ENCODE measurements at regions not wholly inside any gene's neighbourhood (a gene's known extent, or its start where the extent isn't known, plus 50 kb on each side); places are given as distances from the start of the nearest gene placed in this dataset.
"Not testable (repeated sequence)": the region's sequence is repeated elsewhere in the genome, so short reads cannot be mapped to it uniquely, and the experiment has no call there.

GRCh38 chr1:70581661-70582060 lies 170.6 kb downstream of the CTH start:
- Mint-ChIP-seq H3K27ac (no peak overlapping the region), H3K27me3 (no peaks in the 10 kb centered on the region), H3K4me3 (no peak overlapping the region), H3K36me3 (ENCODE audit: low read depth) (no peaks in the 10 kb centered on the region), H3K4me1 (no peaks in the 10 kb centered on the region), H3K9me3 (no peaks in the 10 kb centered on the region)
- ChIA-PET POLR2A (no interaction called here), CTCF (no interaction called here)
- no peak for DNase-seq

GRCh38 chr1:70583522-70583921 lies 172.5 kb downstream of the CTH start:
- Mint-ChIP-seq H3K27me3 (no peaks in the 10 kb centered on the region), H3K4me1 (no peaks in the 10 kb centered on the region), H3K36me3 (ENCODE audit: low read depth) (no peaks in the 10 kb centered on the region), H3K4me3 (no peak overlapping the region), H3K27ac (no peak overlapping the region), H3K9me3 (no peaks in the 10 kb centered on the region)
- CTCF ChIA-PET: no interaction called here
- POLR2A ChIA-PET: no interaction called here
- no peak for DNase-seq

GRCh38 chr1:70586046-70586445 lies 175.0 kb downstream of the CTH start:
- POLR2A ChIA-PET: no interaction called here
- Mint-ChIP-seq H3K36me3 (ENCODE audit: low read depth) (no peaks in the 10 kb centered on the region), H3K4me3 (no peak overlapping the region), H3K4me1 (no peaks in the 10 kb centered on the region), H3K27me3 (no peaks in the 10 kb centered on the region), H3K27ac (no peak overlapping the region), H3K9me3 (no peaks in the 10 kb centered on the region)
- DNase-seq: no peak
- CTCF ChIA-PET: no interaction called here

- Mint-ChIP-seq H3K27ac (no peak overlapping the region), H3K9me3 (no peaks in the 10 kb centered on the region), H3K36me3 (ENCODE audit: low read depth) (no peaks in the 10 kb centered on the region), H3K4me3 (no peak overlapping the region), H3K27me3 (no peaks in the 10 kb centered on the region), H3K4me1 (no peaks in the 10 kb centered on the region)
- ChIA-PET POLR2A (no interaction called here), CTCF (no interaction called here)
- no peak for DNase-seq
These were observed 176.9 kb downstream of the CTH start for GRCh38 chr1:70587872-70588366.

- H3K9me3 Mint-ChIP-seq; H3K27ac Mint-ChIP-seq; CTCF ChIA-PET; H3K27me3 Mint-ChIP-seq; DNase-seq; H3K4me3 Mint-ChIP-seq; POLR2A ChIA-PET; H3K36me3 Mint-ChIP-seq (ENCODE audit: low read depth); H3K4me1 Mint-ChIP-seq: not testable (repeated sequence)
These were observed 182.5 kb downstream of the CTH start for GRCh38 chr1:70593551-70593950.

- no peaks in the 10 kb centered on the region for H3K27me3 Mint-ChIP-seq
- H3K36me3 Mint-ChIP-seq (ENCODE audit: low read depth): no peaks in the 10 kb centered on the region
- H3K4me3 Mint-ChIP-seq: no peak overlapping the region
- ChIA-PET CTCF (no interaction called here), POLR2A (no interaction called here)
- H3K4me1 Mint-ChIP-seq: no peaks in the 10 kb centered on the region
- H3K27ac Mint-ChIP-seq: no peak overlapping the region
- no peaks in the 10 kb centered on the region for H3K9me3 Mint-ChIP-seq
- DNase-seq: no peak
These were observed 197.7 kb downstream of the CTH start for GRCh38 chr1:70608815-70609214.

GRCh38 chr1:70610164-70610563 lies 199.1 kb downstream of the CTH start:
- H3K4me1 Mint-ChIP-seq; H3K4me3 Mint-ChIP-seq; POLR2A ChIA-PET; DNase-seq; H3K9me3 Mint-ChIP-seq; H3K27me3 Mint-ChIP-seq; H3K36me3 Mint-ChIP-seq (ENCODE audit: low read depth); CTCF ChIA-PET; H3K27ac Mint-ChIP-seq: not testable (repeated sequence)

- Mint-ChIP-seq H3K27ac (no peak overlapping the region), H3K4me1 (no peaks in the 10 kb centered on the region), H3K27me3 (no peaks in the 10 kb centered on the region), H3K36me3 (ENCODE audit: low read depth) (no peaks in the 10 kb centered on the region), H3K4me3 (no peak overlapping the region), H3K9me3 (peaks cover 7% of the 10 kb centered on the region)
- ChIA-PET POLR2A (no interaction called here), CTCF (no interaction called here)
- DNase-seq: no peak
These were observed 205.9 kb downstream of the CTH start for GRCh38 chr1:70616946-70617345.

- Mint-ChIP-seq H3K36me3 (ENCODE audit: low read depth) (no peaks in the 10 kb centered on the region), H3K27ac (no peak overlapping the region), H3K4me1 (no peaks in the 10 kb centered on the region), H3K9me3 (peaks cover 7% of the 10 kb centered on the region), H3K27me3 (no peaks in the 10 kb centered on the region), H3K4me3 (no peak overlapping the region)
- DNase-seq: no peak
- CTCF ChIA-PET: no interaction called here
- POLR2A ChIA-PET: no interaction called here
These were observed 206.7 kb downstream of the CTH start for GRCh38 chr1:70617728-70618127.

- Mint-ChIP-seq H3K4me1 (no peaks in the 10 kb centered on the region), H3K36me3 (ENCODE audit: low read depth) (no peaks in the 10 kb centered on the region), H3K9me3 (no peaks in the 10 kb centered on the region), H3K27me3 (no peaks in the 10 kb centered on the region), H3K4me3 (no peak overlapping the region), H3K27ac (no peak overlapping the region)
- no peak for DNase-seq
- POLR2A ChIA-PET: no interaction called here
- CTCF ChIA-PET: no interaction called here
These were observed 216.8 kb downstream of the CTH start for GRCh38 chr1:70627910-70628309.

GRCh38 chr1:70628973-70629372 lies 217.9 kb downstream of the CTH start:
- no peak overlapping the region for H3K4me3 Mint-ChIP-seq
- no peaks in the 10 kb centered on the region for H3K27me3 Mint-ChIP-seq
- CTCF ChIA-PET: no interaction called here
- no peaks in the 10 kb centered on the region for H3K36me3 Mint-ChIP-seq (ENCODE audit: low read depth)
- DNase-seq: no peak
- no peaks in the 10 kb centered on the region for H3K9me3 Mint-ChIP-seq
- H3K27ac Mint-ChIP-seq: no peak overlapping the region
- POLR2A ChIA-PET: no interaction called here
- no peaks in the 10 kb centered on the region for H3K4me1 Mint-ChIP-seq

- Mint-ChIP-seq H3K27ac (no peak overlapping the region), H3K27me3 (no peaks in the 10 kb centered on the region), H3K4me1 (no peaks in the 10 kb centered on the region), H3K36me3 (ENCODE audit: low read depth) (no peaks in the 10 kb centered on the region), H3K9me3 (no peaks in the 10 kb centered on the region), H3K4me3 (no peak overlapping the region)
- no peak for DNase-seq
- ChIA-PET CTCF (no interaction called here), POLR2A (no interaction called here)
These were observed 221.9 kb downstream of the CTH start for GRCh38 chr1:70633004-70633403.

- H3K27me3 Mint-ChIP-seq: no peaks in the 10 kb centered on the region
- H3K9me3 Mint-ChIP-seq: no peaks in the 10 kb centered on the region
- ChIA-PET POLR2A (no interaction called here), CTCF (no interaction called here)
- H3K4me1 Mint-ChIP-seq: no peaks in the 10 kb centered on the region
- DNase-seq: no peak
- H3K36me3 Mint-ChIP-seq (ENCODE audit: low read depth): no peaks in the 10 kb centered on the region
- no peak overlapping the region for H3K27ac Mint-ChIP-seq
- no peak overlapping the region for H3K4me3 Mint-ChIP-seq
These were observed 224.8 kb downstream of the CTH start for GRCh38 chr1:70635868-70636267.

GRCh38 chr1:70641868-70642267 lies 230.8 kb downstream of the CTH start:
- DNase-seq: no peak
- H3K27me3 Mint-ChIP-seq: no peaks in the 10 kb centered on the region
- no peak overlapping the region for H3K4me3 Mint-ChIP-seq
- no peaks in the 10 kb centered on the region for H3K9me3 Mint-ChIP-seq
- H3K27ac Mint-ChIP-seq: no peak overlapping the region
- no peaks in the 10 kb centered on the region for H3K36me3 Mint-ChIP-seq (ENCODE audit: low read depth)
- H3K4me1 Mint-ChIP-seq: no peaks in the 10 kb centered on the region
- ChIA-PET CTCF (no interaction called here), POLR2A (no interaction called here)

- DNase-seq: no peak
- H3K9me3 Mint-ChIP-seq: no peaks in the 10 kb centered on the region
- no peaks in the 10 kb centered on the region for H3K4me1 Mint-ChIP-seq
- H3K27ac Mint-ChIP-seq: no peak overlapping the region
- POLR2A ChIA-PET: no interaction called here
- no peaks in the 10 kb centered on the region for H3K36me3 Mint-ChIP-seq (ENCODE audit: low read depth)
- H3K27me3 Mint-ChIP-seq: peaks cover 1% of the 10 kb centered on the region
- H3K4me3 Mint-ChIP-seq: no peak overlapping the region
- CTCF ChIA-PET: no interaction called here
These were observed 245.3 kb downstream of the CTH start for GRCh38 chr1:70656361-70656760.
